Mesenteric fat pad (tissue), 1 donor: ENCODE measurements at regions not wholly inside any gene's neighbourhood (a gene's known extent, or its start where the extent isn't known, plus 50 kb on each side); places are given as distances from the start of the nearest gene placed in this dataset.

Experiments used
- DNase-seq: peaks from one replicate; pipeline ENCODE4 v3.0.0-alpha.2; 2020; ENCODE audit warnings: low spot score
- donor health status: DM: yes; HTN: yes; CAD: no.

DNA sequence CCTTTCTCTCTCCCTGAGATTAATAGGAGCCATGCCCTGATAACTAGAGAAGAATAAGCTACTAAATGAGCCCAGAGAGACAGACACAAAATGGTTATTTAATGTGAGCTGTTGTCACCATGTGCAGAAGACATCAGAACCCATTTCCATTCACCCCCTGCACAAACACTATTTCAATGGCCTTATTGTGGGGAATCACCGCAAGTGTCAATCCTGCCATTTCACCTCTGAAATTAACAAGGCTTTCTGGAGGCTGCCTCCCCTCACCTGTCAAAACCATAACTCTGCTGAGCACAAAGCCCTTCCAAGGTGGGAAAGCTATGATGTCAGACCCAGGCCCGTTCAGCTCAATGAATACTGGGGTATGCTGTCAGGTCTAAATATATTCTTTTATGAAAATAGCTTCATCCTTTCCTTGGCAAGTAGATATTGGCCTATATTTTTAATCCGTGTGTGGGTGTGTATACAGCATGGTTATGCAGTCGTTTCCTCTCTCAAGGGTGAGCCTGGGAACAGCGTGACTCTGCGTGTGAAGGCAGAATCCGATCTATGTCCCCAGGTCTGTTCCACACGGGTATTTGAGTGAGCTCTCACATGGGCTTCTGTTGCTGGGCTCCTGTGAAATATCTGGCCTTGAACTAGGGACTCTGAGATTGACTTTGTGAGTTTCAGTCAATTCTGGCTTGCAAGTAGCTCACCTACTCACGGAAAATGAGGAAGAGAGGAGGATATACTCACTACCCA is 266.3 kb downstream of the FBXW7 start:
- no peak for DNase-seq

DNA sequence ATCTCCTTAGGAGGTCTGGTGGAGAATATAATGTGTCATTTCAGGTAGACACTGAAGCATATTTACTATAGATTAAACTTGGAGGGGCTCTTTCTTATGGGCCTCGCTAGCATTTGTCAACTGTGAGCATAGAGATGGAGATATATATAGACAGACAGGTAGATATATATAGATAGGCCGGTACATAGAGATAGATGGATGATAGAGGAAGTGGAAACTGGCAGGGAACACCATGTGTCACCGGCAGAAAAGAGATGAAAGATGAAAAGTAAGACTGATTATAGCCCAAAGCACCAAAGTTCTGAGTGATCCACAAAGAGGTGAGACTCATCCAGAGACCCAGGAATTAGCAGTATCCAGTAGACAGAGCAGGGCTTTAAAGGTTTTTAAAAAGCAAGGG is 268.1 kb downstream of the FBXW7 start:
- no peak for DNase-seq

DNA sequence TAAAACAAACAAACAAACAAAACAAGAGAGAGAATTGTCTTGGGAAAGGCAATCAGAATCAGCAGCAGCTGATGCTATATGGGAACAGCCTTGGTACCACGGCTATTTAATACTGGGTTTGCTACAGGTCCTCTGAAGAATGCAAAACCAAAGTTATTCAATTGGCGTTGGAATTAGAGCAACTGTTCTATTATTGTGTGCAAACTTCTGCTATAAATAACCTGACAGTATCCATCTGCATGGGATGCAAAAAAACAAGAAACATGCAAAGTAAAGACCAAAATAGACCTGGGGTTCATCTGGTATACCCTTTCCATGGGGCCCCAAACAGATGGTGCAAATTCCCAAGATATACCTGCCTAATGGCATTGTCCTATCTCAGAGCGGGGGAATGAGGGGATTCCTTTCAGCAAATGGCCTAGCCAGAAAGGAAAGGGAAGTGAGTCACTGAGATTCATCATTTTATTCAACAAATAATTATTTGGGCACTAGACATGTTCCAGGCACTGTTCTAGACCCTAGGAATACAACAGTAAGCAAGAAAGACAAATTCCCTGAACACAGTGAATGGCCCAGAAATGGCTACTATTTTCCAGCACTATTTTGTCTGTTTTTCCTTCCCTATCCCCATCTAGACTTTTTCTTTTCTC is 268.9 kb downstream of the FBXW7 start:
- no peak for DNase-seq

DNA sequence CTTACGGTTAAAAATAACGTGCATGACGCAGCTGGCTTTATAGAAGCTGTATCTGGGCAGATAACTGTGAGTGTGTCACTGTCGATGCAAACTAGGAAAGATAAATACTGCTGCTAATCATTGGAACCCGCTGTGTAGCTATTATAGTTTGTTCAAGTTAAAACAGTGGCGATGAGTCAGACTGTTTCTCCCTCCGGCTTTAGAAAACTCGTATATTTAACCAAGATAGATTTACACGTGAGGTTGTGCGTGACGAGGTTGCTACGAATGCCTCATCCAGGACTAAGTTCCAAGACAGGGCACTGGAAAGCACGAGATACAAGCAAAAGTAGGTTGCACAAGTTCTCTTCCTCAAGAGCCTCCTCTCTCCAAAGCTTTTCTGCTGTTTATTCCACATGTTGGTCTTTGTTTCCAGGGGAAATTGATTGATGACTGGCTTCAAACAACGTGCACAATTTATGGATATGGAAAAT is 270.7 kb downstream of the FBXW7 start:
- DNase-seq = no peak

DNA sequence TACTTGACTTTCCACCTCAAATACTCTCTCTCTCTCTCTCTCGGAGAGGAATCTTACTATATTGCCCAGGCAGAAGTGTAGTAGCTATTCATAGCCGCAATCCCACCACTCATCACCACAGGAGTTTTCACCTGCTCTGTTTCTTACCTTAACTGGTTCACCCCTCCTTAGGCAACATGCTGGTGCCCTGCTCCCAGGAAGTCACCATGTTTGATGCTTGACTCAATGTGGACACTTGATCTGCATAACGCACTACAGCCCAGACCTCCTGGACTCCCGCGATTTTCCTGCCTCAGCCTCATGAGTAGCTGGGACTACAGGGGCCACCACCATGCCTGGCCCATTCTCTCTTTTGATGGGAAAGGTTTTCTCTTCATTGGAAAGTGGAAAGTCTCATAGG is 271.8 kb downstream of the FBXW7 start:
- DNase-seq = no peak

DNA sequence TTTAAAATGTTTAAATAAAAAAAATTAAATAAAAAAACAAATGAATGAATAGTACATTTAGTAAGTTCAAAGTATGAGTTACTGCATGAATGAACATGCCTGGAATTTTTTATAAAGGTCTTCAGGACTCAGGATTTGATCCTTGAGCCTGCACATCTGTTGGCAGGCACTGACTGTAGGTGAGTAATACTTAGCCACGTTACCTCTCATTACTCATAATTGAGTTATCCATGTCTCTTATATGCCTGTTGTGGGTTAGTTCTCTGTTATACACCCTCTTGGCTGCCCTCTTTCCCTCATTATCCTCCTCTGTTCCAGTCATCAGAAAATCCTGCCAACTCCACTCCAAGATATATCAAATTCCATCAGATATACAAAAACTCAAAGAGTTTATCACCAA is 276.0 kb downstream of the FBXW7 start:
- DNase-seq = no peak

DNA sequence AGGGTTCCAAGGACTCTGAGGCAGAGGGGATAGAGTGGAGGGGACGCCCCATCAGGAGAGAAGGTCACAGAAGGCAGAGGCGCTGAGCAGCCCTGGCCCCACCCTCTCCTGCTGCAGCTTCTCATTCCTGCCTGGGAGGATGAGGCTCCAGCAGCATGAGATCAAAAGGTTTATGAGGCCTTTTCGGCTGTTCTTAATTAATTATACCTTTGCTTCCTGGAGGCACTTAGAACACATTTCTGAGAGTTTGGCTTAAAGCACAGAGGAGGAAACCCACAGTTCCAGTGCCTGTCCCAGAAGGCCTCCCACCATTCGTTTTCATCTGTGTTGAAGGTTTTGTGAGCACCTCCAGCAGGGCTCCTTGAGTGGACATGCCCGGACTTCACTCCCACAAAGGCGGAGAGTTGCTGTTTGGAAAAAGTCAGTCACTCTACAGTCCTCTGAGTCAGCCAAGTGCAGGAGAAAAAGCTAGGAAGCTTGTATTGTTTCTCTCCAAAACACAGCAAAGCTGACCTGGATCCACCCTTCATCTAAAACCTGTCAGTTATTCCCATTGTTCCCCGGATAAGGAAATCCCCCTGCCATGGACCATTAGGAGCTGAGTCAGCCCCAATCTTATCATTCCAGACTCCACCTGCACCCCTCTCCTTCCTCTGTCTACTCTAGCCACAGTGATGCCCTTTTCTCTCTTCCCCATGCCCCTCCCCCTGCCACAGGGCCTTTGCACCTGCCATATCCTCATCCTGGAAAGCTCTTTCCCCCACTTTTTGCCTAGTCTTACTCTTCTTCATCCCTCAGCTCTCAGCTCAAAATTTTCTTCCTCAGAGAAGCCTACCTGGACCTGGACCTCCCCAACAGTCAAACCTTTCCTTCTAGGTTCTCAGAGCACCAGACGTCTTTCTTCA is 276.8 kb downstream of the FBXW7 start:
- DNase-seq = no peak

DNA sequence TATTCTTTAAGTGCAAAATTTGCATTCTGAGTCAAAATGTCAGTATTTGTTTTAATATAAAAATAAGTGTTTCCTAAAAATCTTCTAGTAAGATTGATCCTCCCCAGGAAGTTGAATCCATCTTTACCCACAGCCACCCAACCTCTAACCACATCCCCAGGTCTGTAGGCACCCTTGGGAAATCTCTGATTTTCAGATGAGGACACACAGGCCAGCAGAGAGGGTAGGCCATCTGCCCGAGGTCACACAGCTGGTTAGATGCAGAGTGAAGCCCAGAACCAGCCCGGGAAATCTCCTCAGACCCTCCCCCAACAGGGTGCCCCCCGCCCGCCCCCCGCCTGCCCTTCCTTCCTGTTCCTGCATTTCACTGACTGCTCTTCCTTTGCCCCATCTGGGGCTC is 277.5 kb downstream of the FBXW7 start:
- no peak for DNase-seq

DNA sequence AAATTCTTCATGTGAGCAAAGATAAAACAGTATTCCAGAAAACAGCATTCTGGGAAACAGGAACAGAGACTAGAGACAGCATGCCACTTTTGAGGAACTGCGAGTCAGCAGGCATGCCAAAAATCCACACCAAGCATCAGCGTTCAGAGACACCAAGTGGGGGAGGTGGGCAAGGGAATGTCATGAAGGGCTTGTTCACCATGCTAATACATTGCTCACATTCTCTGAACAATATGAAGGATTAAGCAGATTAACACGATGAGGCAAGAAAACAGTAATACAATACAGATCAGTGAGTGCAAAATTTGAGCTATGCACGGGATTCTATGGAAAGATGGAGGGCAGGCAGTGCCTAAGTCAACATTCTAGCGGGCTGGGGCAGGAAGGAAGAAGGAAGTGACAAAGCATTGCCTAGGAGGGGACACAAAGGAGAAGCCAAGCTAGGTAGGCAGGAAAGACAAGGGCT is 278.3 kb downstream of the FBXW7 start:
- no peak for DNase-seq

DNA sequence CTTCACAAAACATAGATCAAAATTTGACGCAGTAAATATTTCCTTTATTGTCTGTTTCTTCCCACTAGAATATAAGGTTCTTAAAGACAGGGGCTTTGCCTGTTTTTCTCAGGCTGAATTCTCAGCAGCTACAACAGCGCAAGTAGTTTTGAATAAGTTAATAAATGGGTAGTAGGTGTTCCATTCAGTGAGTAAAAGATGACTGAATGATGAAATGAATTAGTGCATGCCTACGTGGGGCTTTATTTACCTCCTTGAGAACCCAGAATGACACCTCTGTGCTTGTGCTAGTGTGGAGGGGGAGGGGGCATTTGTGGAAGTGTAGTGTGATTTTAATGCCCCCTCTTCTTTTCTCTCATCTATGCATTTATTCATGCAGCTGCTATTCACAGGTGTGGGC is 278.9 kb downstream of the FBXW7 start:
- DNase-seq = no peak

DNA sequence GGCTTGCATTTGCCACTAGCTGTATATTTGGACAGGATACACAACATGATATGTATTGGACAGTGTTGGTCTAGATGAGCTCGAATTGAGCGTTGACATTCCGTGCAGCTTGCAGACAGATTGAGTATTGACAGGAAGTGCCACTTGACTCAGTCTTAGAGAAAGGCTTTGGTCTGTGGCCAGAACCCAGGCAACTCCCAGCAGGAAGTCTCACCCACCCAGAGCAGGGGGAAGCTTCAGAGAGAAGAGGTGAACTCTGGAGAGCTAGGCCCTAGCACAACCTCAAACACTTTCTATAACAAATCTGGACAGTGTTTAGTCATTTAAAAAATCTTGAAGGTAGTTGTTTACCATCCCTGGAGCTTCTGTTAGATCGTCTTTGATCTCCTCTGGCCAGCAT is 280.5 kb downstream of the FBXW7 start:
- DNase-seq = no peak

DNA sequence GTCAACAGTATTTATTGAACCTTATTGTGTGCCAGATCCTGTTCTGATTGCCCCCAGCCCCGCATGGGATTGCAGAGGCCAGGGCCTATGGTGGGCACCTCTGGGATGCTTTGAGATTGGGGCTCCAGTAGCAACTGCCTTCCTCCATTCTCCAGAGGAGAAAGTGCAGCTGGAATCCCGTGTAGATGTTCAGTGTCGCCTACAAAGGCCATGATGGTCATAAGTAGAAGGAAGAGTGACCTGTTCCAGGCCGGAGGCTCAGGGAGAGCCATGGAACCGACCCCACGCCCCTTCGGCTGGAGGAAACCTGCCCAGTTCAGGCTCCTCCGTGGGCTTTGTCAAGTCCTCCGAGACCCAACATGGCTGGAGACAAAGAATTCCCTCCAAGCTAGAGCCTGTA is 287.5 kb downstream of the FBXW7 start:
- peak; percentile 60 for DNase-seq

DNA sequence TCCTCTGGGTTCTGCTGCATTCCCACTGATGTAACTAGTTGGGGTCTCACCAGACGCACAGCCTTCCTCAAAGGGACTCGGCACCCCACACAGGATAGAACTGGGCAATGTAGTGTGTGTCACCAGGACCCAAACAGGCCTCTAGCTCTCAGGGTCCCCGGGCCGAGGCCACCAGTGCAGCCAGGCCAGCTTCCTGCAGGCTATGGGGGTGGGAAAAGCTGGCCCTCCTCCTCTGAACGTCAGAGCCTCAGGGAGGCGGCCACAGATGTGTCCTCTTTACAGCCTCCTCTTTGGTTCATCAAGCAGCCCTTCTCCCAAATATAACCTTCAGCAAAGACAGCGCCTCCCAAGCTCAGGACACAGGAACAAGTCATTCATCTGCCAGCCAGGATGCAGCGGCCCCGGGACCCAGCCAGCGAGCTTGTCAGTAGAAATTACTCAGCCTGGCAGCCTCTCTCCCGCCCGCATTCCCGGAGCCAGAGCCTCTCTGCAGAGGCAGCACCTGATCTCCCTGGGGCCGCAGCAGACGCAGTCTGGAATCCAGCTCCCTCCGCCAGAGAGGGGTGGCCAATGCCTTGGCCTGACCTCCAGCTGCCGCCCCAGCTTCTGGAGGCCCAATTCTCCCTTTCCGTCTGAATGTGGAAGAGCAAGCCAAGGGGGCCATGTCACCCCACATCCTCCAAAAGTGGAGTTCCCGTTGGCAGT is 288.5 kb downstream of the FBXW7 start:
- DNase-seq = peak; percentile 88

DNA sequence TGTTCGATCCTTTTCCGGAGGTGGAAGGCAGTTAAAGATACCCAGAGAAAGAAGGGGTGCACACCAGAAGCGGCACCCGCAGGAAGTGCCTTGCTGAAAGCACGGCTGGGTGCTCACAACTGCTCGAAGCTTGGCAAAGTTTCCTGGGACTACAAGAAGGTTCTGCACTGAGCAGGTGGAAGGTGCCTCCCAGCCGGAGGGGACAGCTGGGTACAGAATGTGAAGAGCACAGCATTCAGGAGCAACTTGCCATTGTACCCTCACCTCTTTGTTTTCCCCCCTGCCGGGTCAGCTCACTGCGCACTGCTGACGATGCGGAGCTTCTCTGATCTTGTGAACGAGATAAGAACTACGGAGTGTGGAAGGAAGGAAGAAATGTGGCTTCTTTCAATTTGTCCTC is 289.2 kb downstream of the FBXW7 start:
- DNase-seq = no peak

DNA sequence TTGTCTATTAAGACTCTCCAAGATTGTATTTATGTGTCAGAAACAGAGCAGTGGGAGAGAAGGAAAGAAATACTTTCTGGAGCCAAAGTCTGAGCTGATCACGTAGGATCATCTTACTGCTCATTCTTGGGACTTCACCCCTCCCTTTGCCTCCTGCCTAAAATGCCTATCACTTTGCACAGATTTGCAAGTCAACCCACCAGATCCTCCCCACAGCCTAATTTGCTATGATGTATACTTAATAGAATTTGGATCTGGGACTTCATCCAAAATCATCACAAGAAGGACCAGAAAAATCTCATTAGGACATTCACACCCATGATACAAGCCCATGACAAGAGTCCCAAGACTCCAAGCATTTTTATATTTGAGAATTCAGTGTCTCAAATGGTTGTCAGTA is 290.2 kb downstream of the FBXW7 start:
- no peak for DNase-seq

DNA sequence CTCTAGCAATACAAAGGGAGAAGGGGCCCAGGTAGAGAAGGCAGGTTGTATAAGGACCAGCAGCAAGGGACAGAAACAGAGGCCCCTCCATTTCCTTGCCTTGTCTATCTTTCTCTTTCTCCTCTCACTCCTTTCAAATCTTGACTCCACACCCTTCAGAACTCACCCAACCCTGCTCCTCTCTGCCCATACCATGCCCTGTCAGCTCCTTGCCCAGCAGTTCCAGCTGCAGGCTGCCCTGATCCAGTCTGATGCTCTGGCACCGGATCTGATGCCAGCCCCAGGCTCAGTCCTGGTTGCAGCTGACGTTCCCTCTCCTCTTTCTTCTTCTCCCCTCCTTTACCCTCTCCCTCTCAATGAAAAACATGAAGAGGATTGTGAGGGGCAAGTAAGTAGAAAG is 291.2 kb downstream of the FBXW7 start:
- no peak for DNase-seq

DNA sequence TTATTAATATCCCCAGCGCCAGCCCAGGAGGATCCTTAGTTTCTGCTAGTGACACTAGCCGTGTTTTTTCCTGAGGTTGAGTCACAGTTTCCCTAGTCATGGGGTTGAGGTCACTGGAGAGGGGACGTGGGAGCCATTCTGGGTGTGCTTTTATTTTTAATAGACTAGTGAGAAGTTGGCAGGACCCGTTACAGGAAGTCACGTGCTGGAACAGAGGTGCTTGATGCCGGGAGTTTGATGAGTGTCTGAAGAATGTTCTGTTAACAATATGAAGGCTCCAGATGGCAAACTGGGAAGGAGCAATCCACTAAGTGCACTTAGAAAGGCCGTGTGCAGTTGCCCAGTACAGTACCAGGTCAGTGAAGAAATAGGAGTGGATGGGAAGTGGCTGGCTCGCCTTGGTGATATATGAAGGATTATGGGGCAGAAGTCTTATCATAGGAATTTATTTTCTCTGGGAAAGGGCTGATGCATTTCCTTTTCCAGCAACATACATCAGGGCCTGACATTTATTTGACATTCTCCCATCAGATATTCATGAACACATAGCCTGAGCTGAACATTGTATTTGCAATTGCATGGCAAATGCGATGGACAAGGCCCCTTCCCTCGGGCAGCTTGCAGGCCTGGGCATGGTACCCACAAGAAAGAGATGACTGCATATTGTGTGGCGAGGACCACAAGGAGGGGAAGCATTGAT is 291.8 kb downstream of the FBXW7 start:
- no peak for DNase-seq

DNA sequence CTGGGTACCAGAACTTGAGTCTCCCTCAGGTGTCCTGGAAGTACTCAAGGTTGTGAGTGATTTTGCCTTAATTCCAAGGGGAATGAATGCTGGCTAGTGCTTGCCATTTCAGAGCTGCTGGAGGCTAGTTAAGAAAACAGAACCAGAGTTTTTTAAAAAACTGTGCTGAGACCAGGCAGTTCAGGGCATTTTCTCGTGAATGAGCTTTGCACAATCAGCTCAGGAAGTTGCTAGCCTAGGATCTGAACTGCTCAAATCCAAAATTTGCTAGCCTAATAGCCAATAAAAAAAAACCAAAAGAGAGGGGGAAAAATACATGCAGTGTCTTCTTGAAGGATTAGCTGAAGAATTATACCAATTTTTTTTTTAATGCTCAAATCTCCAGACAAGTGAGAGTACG is 292.7 kb downstream of the FBXW7 start:
- DNase-seq = no peak

DNA sequence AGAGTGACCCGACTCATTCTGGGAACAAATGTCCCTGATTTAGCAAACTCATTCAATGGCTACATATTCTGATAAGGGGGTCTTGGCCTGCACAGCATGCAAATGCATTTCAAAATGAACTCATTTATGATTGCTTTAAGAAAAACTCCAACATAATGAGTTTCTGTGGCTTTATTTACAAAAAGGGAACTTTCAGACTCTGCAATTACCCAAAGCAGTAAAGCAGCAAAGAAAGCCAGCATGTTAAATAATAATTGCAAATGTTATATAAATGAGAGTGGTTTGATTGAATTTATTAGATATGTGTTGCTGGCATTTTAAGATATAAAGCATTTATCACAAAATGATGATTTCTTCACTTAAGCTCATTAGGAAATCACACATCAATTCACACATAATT is 295.7 kb downstream of the FBXW7 start:
- DNase-seq = no peak

DNA sequence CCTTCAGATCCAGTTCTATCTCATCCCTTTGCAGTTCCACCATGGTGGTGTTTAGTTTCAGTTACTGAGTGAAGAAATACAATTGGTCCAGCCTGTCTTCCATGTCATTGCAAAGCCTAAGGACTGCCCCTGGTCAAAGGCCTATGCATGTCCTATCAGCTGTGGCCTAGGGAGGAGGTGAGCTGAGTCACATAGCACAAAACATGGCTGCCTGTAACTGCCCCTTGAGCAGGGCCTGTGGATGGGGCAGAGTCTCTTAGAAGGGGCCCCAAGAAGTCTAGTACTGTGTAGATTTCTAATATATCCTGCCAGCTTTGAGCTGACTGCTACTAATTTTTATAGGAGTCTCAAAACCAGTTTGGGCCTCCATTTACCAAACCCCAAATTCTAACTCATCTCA is 296.7 kb downstream of the FBXW7 start:
- no peak for DNase-seq
